ENCODE measurements at regions not wholly inside any gene's neighbourhood (a gene's known extent, or its start where the extent isn't known, plus 50 kb on each side); places are given as distances from the start of the nearest gene placed in this dataset.

- TF ChIP-seq POLR2A (IDR thresholded peaks at IDR 0.05) = no peak
- no peak for TF ChIP-seq CTCF (IDR thresholded peaks at IDR 0.05)
- no peak for TF ChIP-seq EP300 (IDR thresholded peaks at IDR 0.05)
Measured at GRCh38 chr17:79290726-79291125, 216.1 kb downstream of the ENGASE start.

All from tibial nerve (tissue), 4 donors.